GM18517 (cell line): ENCODE measurements at regions not wholly inside any gene's neighbourhood (a gene's known extent, or its start where the extent isn't known, plus 50 kb on each side); places are given as distances from the start of the nearest gene placed in this dataset.

Experiments used
- ATAC-seq: cut with Tn5 transposase; IDR thresholded peaks from one replicate; pipeline ENCODE4 v1.9.1; 2021; ENCODE audit warnings: mild to moderate bottlenecking, moderate library complexity; ENCODE audit not compliant: unreplicated experiment

DNA sequence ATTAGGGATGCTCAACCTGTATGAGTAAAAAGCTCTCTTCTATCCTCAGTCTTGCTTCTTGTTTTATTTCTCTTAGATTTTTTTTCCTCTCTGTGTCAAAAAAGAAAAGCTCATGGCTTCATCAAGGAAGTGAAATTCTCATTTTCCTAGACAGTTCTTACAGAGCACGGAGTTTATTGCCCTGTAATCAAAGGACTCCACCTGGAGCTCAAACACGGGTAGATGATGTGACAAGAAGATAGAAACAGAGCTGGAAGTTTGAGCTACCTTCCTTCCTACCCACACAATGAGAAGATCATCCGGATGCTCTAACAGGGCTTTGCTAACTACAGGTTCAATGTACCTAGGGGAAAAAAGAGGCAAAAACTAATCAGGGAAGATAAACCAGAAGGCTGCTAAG lies 564.8 kb downstream of the MED13L start:
- ATAC-seq, result no peak

DNA sequence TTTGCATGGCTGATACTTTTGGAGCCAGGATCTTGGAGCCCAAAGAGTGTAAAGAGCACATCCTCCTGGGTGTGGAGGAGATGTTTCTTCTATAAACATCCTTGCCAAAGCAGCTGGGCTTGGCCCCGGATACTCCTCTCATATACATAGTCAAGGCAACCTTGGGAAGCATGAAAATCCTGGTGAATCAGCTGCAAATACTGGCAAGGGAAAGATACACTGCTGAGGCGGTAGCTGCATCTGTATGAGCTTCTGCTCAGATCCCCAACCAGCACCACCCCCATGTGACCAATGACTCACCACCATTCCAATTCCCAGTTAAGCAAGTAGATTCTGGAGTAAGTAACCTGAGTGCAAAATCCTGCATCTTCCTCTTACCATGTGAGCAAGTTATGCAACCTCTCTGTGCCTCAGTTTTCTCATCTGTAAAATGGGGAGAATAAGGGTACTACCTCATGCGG lies 567.4 kb downstream of the MED13L start:
- ATAC-seq, result no peak

- no peak for ATAC-seq
These were observed 567.9 kb downstream of the MED13L start for GRCh38 chr12:115709540-115710011.

- no peak for ATAC-seq
These were observed 568.7 kb downstream of the MED13L start for GRCh38 chr12:115708801-115709200.

GRCh38 chr12:115700896-115701465 lies 576.5 kb downstream of the MED13L start:
- ATAC-seq, result no peak

GRCh38 chr12:115700081-115700480 lies 577.4 kb downstream of the MED13L start:
- ATAC-seq, result no peak

GRCh38 chr12:115698257-115698656 lies 579.2 kb downstream of the MED13L start:
- ATAC-seq, result no peak

GRCh38 chr12:115697340-115697739 lies 580.2 kb downstream of the MED13L start:
- ATAC-seq, result no peak

GRCh38 chr12:115694564-115694963 lies 582.9 kb downstream of the MED13L start:
- no peak for ATAC-seq

GRCh38 chr12:115693970-115694369 lies 583.5 kb downstream of the MED13L start:
- no peak for ATAC-seq

DNA sequence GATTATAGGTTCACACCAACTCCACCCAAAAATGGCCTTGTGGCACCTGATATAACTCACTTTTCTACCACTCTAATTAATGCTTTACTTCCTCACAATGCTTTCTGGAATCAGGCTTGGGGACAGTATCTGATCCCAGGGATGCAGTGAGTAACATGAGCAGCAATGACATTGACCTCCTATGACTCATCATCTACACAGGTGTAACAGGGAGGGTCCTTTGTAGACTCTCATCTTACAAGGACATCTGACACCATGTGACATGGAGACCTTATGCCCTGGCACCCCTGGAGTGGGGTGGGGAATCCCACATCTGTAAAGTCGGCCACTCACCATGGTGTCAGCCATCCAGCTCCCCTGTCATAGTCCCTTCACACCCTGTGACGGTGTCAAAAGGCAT lies 586.4 kb downstream of the MED13L start:
- ATAC-seq, result no peak

GRCh38 chr12:115687094-115687493 lies 590.4 kb downstream of the MED13L start:
- no peak for ATAC-seq

DNA sequence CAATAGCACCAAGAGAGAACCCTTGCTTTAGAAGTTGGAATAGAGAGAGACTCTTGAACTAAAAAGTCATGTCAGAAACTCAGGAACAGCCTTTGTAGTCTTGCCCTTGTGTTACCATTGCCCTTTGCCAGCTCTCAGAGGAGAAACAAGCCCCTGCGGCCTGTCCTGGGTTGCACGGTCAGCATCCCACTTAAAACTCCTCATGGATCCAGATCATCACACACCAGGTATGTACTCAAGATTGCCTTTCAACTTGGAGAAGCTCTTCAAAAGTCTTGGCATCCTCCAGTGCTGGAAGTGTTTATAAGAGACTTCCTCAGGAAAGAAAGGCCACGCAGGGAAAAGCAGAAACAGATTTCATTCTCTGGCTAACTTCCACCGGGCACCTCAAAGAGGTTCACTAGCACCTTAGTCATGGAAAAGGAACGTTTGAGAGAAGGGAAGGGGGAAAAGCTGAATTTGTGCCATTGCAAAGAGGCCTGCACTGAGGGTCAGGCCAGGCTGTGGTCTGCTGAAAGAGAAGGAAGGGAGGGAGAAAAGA lies 594.2 kb downstream of the MED13L start:
- no peak for ATAC-seq

- no peak for ATAC-seq
These were observed 596.5 kb downstream of the MED13L start for GRCh38 chr12:115680967-115681366.

DNA sequence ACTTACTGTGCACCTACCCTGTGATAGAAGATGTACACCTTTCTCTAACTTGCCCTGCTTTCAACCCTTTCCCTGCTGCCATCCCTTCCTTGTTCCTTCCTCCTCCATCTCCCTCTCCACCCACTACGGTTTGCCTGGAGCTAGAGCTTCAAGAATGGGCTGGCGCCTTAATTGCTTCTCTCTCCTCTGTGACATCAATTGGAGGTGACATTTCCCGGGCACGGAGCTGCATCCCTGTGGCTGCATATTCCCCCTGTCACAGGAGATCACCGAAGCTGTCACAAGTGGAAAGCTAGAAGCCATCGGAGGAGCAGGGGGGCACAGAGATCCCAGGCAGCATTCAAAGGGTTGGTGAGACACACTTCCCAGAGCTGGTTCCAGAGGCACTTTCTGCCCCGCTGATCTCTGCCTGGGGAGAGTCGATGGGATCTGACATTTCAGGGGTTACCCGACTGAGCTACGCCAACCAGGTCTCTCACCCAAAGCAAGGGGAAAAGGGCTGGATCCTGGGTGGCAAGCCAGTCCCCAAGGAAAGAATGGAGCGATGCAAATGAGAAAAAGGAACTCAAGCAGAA lies 604.9 kb downstream of the MED13L start:
- no peak for ATAC-seq

- ATAC-seq, result no peak
These were observed 605.4 kb downstream of the MED13L start for GRCh38 chr12:115672086-115672485.

DNA sequence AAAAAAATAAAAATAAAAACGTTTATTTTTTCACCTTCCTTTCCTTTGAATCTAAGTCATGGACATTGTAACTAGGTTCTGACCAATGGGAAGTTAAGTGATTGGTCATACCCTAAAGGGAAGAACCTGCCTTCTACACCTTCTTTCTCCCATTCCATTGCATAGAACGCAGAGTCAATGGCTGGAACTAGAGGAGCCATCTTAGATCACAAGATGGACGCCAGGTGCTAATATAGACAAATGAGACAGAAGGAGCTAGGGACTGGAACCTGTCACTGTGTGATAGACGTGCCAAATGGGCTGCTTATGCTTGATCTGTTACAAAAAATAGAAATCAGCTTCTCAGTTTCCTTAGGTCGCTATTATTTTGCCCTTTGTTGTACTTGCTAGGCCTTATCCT lies 606.6 kb downstream of the MED13L start:
- no peak for ATAC-seq

DNA sequence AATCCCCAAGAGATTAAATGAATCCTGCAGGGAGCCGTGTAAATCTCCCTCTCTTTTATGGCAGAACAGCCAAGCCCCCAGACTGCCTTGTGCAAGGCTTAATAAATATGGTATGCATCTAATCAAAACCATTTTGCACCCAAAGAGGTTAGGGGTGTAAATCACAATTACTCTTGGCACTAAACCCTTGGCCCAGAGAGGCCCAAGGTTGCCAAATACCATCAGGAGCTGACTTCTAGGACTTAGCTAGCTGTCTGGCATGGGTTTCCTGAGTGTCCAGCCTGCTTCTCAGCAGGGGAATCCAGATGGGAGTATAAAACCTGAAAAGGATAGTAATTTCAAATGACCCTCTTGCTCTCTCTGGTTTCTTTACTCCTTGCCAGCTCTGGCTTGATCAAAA lies 610.4 kb downstream of the MED13L start:
- no peak for ATAC-seq

- no peak for ATAC-seq
These were observed 611.3 kb downstream of the MED13L start for GRCh38 chr12:115666168-115666567.

GRCh38 chr12:115661112-115661511 lies 616.4 kb downstream of the MED13L start:
- no peak for ATAC-seq

GRCh38 chr12:115660211-115660805 lies 617.2 kb downstream of the MED13L start:
- ATAC-seq, result no peak

DNA sequence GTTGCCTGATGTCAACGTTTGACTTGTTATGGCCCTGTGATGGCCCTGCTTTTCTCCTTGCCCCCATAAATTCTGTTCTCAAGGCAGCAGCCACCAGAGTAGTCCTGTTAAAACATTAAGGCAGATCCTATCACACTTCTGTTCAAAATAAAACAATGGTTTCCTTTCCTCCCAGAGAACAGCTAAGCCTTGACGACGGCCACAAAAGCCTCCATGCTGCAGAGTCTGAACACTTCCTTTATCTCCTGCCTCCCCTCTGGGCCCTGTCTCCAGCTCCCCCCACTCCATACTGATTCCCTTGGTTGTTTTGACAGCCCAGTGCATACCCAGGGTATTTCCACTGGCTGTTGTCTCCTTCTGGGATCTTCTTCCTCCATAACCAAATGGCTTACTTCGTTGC lies 618.1 kb downstream of the MED13L start:
- no peak for ATAC-seq
